GM12878 (cell line): ENCODE measurements at regions not wholly inside any gene's neighbourhood (a gene's known extent, or its start where the extent isn't known, plus 50 kb on each side); places are given as distances from the start of the nearest gene placed in this dataset.
A peak's percentile ranks its signal among the peaks of the same experiment; 100 is the strongest.

Experiments
- ATAC-seq: fragments of 200-7000 bp; cut with Tn5 transposase; 3 replicates; pipeline ENCODE4 v1.9.1; 2020; ENCODE audit warnings: mild to moderate bottlenecking, moderate library complexity
- BruUV-seq: library from RNA; stranded (reverse); fragments of 400-500 nt; replicated peaks from 2 replicates; lab custom pipeline; 2021; lab: Mats Ljungman, UMichigan
- CTCF ChIA-PET: fragments of 300-600 bp; sonication (Branson Sonifier 250); formaldehyde crosslinking; extraction: SDS; loops from one replicate; lab custom pipeline; 2021; ENCODE audit warnings: inconsistent platforms; lab: Yijun Ruan, JAX
- POLR2A ChIA-PET: fragments of 350-600 bp; formaldehyde crosslinking; extraction: SDS; loops from one replicate; lab custom pipeline; 2021; ENCODE audit warnings: inconsistent platforms; lab: Charles Lee
- RAD21 ChIA-PET: fragments of 300-600 bp; sonication (Branson Sonifier 250); formaldehyde crosslinking; loops from one replicate; lab custom pipeline; 2023; ENCODE audit warnings: antibody characterized with exemption; ENCODE audit not compliant: unreplicated experiment; lab: Charles Lee
- SMC1A ChIA-PET: fragments of 300-600 bp; sonication (Branson Sonifier 250); formaldehyde crosslinking; loops from one replicate; lab custom pipeline; 2023; ENCODE audit not compliant: unreplicated experiment, uncharacterized antibody; lab: Charles Lee
- DNase-seq: peaks from one replicate; pipeline ENCODE4 v3.0.0-alpha.2; 2011; ENCODE audit warnings: low read depth, low spot score
- FAIRE-seq: peaks from 3 replicates; lab custom pipeline; 2011; peaks lifted over from hg19 to GRCh38; lab: Jason Lieb, UNC
- H2AFZ ChIP-seq: 2 replicates; pipeline ENCODE4 v1.6.0; 2011; ENCODE audit warnings: low read depth, low read length, control low read depth; ENCODE audit not compliant: control insufficient read depth
- H3K27ac ChIP-seq: 2 replicates; pipeline ENCODE4 v1.5.1; 2011; ENCODE audit warnings: control low read depth; ENCODE audit not compliant: control insufficient read depth, insufficient read depth
- H3K27me3 ChIP-seq, 2 experiments: replicated peaks in 1 of 2; 2 replicates each; pipeline versions ENCODE4 v1.6.0 to v1.6.1; 2011; ENCODE audit warnings: low read length in 1 of 2; ENCODE audit not compliant: control insufficient read depth in 2 of 2, insufficient read depth in 2 of 2
- H3K36me3 ChIP-seq, 2 experiments: 2 replicates each; pipeline ENCODE4 v1.5.1; 2011; ENCODE audit warnings: low read length in 1 of 2; ENCODE audit not compliant: control insufficient read depth in 2 of 2, insufficient read depth in 2 of 2
- H3K4me1 ChIP-seq: 2 replicates; pipeline ENCODE4 v1.6.1; 2011; ENCODE audit warnings: mild to moderate bottlenecking, low read length, moderate library complexity, mixed read lengths; ENCODE audit not compliant: control insufficient read depth, insufficient read depth
- H3K4me2 ChIP-seq: 2 replicates; pipeline ENCODE4 v1.6.0; 2011; ENCODE audit warnings: control low read depth; ENCODE audit not compliant: control insufficient read depth, insufficient read depth
- H3K4me3 ChIP-seq: fragments of 200-600 bp; sonication (generic); 2 replicates; pipeline ENCODE4 v1.5.1; 2016
- H3K79me2 ChIP-seq: 2 replicates; pipeline ENCODE4 v1.6.0; 2011; ENCODE audit warnings: low read length; ENCODE audit not compliant: control insufficient read depth, insufficient read depth
- H3K9ac ChIP-seq: 2 replicates; pipeline ENCODE4 v1.8.0; 2011; ENCODE audit warnings: low read length, control low read depth, mixed read lengths; ENCODE audit not compliant: control insufficient read depth, insufficient read depth
- H3K9me3 ChIP-seq: replicated peaks from 3 replicates; pipeline ENCODE4 v1.5.1; 2011; ENCODE audit warnings: mild to moderate bottlenecking, low read length; ENCODE audit not compliant: control insufficient read depth, insufficient read depth
- H4K20me1 ChIP-seq: 2 replicates; pipeline ENCODE4 v1.6.0; 2011; ENCODE audit not compliant: control insufficient read depth, insufficient read depth
- BCL3 ChIP-seq: IDR thresholded peaks from 2 replicates; pipeline ENCODE4 v1.6.1; 2011; ENCODE audit warnings: borderline replicate concordance, low read depth, mild to moderate bottlenecking, moderate library complexity, low read length; ENCODE audit not compliant: insufficient read depth, poor library complexity, severe bottlenecking
- CEBPZ ChIP-seq: fragments of 150-350 bp; IDR thresholded peaks from 2 replicates; pipeline ENCODE4 v1.6.1; 2016; ENCODE audit warnings: low read depth, low read length
- LARP7 ChIP-seq: fragments of 450-650 bp; IDR thresholded peaks from 2 replicates; pipeline ENCODE4 v1.6.1; 2017; ENCODE audit warnings: mild to moderate bottlenecking
- PBX3 ChIP-seq: IDR thresholded peaks from 2 replicates; pipeline ENCODE4 v1.6.1; 2011; ENCODE audit warnings: mild to moderate bottlenecking, low read depth, low read length, moderate library complexity; ENCODE audit not compliant: insufficient replicate concordance
- TCF3 ChIP-seq: IDR thresholded peaks from 2 replicates; pipeline ENCODE4 v1.6.1; 2012; ENCODE audit warnings: low read depth, mild to moderate bottlenecking, low read length, borderline replicate concordance; ENCODE audit not compliant: insufficient read depth
- WGBS: methylation state at CpG from one replicate; pipeline ENCODE4 v1.1.6; 2016; ENCODE audit warnings: low lambda C conversion rate; ENCODE audit not compliant: insufficient replicate concordance, insufficient coverage; ENCODE audit errors: missing lambda C conversion rate; 5-methylcytosine and 5-hydroxymethylcytosine counted together
- in situ Hi-C: fragments of 300-500 bp; cut with MboI; formaldehyde crosslinking; loops from 9 replicates; pipeline ENCODE4 v1.14.3; 2018; ENCODE audit warnings: mixed read lengths
- intact Hi-C: fragments of 100-400 bp; cut with micrococcal nuclease; formaldehyde crosslinking; loops from one replicate; pipeline ENCODE4 v1.14.2; 2022; ENCODE audit not compliant: unreplicated experiment

- Histone ChIP-seq H3K27ac (no peak overlapping the region), H3K36me3 (no peaks in the 10 kb centered on the region), H3K4me3 (no peak overlapping the region), H3K4me2 (no peak overlapping the region), H3K9ac (no peak overlapping the region), H3K27me3 (no peaks in the 10 kb centered on the region), H3K79me2 (no peaks in the 10 kb centered on the region), H2AFZ (no peak overlapping the region), H3K4me1 (no peaks in the 10 kb centered on the region), H3K9me3 (no peaks in the 10 kb centered on the region), H4K20me1 (no peaks in the 10 kb centered on the region)
- ChIA-PET RAD21 (no interaction called here), POLR2A (no interaction called here), CTCF (no interaction called here), SMC1A (no interaction called here)
- DNase-seq (no peak), ATAC-seq (no peak), FAIRE-seq (no peak)
- no peak for TF ChIP-seq LARP7
- intact Hi-C loops (no loop called here), in situ Hi-C loops (no loop called here)
- WGBS, result 64% methylated on average over 20 of the region's 21 CpGs
- BruUV-seq, result no TSS peak
These were observed 127.7 kb downstream of the KIF26A start for GRCh38 chr14:104265918-104266630.

DNA sequence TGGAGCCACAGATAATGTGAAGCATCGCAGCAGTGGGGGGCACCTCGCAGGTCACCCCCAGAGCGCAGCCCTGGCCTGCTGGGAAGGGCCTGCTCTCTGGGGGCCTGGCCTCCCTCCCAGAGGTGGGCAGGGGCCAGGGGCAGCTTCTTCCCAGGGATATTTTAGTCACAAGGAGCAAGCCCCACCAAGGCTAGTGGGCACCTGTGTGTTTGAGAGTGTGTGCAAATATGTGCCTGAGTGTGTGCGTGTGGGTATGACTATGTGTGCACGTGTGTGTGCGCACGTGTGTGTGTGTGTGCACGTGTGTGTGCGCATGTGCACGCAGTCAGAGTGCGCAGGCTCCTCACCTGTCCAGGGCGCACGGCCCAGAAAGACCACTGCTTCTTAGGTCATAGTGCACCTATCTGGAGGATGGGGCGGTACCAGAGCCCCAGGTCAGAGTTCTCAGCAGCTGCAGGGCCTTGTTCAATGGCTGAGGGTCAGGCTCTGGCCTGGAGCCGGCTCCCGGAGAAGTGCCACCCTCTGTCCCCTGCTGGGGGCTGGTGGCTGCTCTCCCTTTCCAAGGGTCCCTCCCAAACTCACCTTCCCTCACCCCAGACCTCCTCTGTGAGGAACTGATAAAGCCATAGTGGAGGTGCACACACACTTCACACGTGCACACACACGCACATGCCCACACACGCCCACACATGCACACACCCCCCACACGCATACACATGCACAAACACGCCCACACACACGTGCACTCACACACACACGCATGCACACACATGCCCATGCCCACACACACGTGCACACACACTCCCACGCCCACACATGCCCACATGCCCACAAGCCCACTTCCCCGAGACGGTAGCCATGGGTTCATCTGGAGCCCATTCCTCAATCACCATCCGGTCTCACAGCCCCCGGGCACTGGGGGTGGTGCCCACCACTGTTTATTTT, 128.5 kb downstream of the KIF26A start:
- 41% methylated on average over 29 of the region's 29 CpGs for WGBS
- ChIA-PET POLR2A (no interaction called here), SMC1A (no interaction called here), RAD21 (no interaction called here), CTCF (no interaction called here)
- Histone ChIP-seq H3K79me2 (no peaks in the 10 kb centered on the region), H4K20me1 (no peaks in the 10 kb centered on the region), H3K4me2 (no peak overlapping the region), H3K27ac (no peak overlapping the region), H3K4me1 (no peaks in the 10 kb centered on the region), H3K9me3 (no peaks in the 10 kb centered on the region), H3K4me3 (no peak overlapping the region), H3K36me3 (no peaks in the 10 kb centered on the region), H3K9ac (no peak overlapping the region), H2AFZ (no peak overlapping the region), H3K27me3 (no peaks in the 10 kb centered on the region)
- FAIRE-seq (no peak), DNase-seq (no peak), ATAC-seq (no peak)
- intact Hi-C loops, result no loop called here
- in situ Hi-C loops, result no loop called here
- BruUV-seq, result no TSS peak
- TF ChIP-seq TCF3 (peak; percentile 43; the same call in 1 of the 2 replicates), BCL3 (peak; percentile 73), CEBPZ (no peak), PBX3 (peak; percentile 32)
